ENCODE measurements at regions not wholly inside any gene's neighbourhood (a gene's known extent, or its start where the extent isn't known, plus 50 kb on each side); places are given as distances from the start of the nearest gene placed in this dataset.

DNA sequence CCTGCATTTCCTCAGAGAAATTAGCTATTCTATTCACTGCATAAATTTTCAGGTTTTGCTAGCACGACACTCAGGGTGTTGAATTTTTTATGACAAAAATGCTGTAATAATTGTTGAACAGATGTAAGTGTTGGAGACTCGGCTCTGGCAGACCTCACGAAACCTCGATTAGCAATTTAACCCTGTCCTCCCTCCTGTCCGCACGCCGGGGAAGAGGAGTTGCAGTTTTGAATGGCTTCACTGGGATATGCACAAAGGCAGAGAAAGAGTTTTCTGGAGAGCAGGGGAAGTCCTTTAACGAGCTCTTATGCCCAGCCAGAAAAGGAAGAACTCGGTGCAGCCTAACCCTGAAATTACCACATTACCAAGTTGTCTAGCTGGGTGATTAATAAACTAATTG lies 661.1 kb downstream of the VRK1 start:
- Histone ChIP-seq H3F3A (replicated peaks; ENCODE audit: insufficient read depth) (no peaks in the 10 kb centered on the region), H2AFZ (ENCODE audit: low read depth) (peak overlapping the region; percentile 41; the same call in 1 of the 2 replicates), H3K4me2 (0 out of 2 replicates have a peak overlapping the region, but pooled peaks have one; percentile 24), H3K36me3 (replicated peaks in 1 of 2; ENCODE audit: control insufficient read depth in 1 of 2, insufficient read depth in 2 of 2, low read length in 1 of 2) (no peaks in the 10 kb centered on the region), H3K27ac (ENCODE audit: low read depth in 2 of 2, low read length in 1 of 2) (no peak overlapping the region), H3K9me2 (no peaks in the 10 kb centered on the region), H3K79me2 (ENCODE audit: insufficient read depth) (no peaks in the 10 kb centered on the region), H3K9me3 (no peaks in the 10 kb centered on the region), H3K4me3 (ENCODE audit: low read depth in 2 of 2, low read length in 1 of 2) (no peak overlapping the region), H3K9ac (no peak overlapping the region), H4K20me1 (ENCODE audit: insufficient read depth) (no peaks in the 10 kb centered on the region), H3K4me1 (ENCODE audit: control insufficient read depth in 1 of 2, insufficient read depth in 2 of 2, low read depth in 1 of 2, low read length in 1 of 2) (no peaks in the 10 kb centered on the region; a peak in 1 of 4 replicates), H3K27me3 (ENCODE audit: insufficient read depth) (no peaks in the 10 kb centered on the region)
- CTCF ChIA-PET: no interaction called here
- 5% methylated on average over 7 of the region's 9 CpGs for WGBS (ENCODE audit: low lambda C conversion rate)
- POLR2A ChIA-PET: no interaction called here
- TF ChIP-seq EP300 (IDR thresholded peaks at IDR 0.05; ENCODE audit: borderline replicate concordance in 1 of 2, low read depth in 1 of 2, low read length in 1 of 2) (no peak), YY1 (IDR thresholded peaks at IDR 0.05; ENCODE audit: low read depth) (no peak), FOSL2 (IDR thresholded peaks at IDR 0.05; ENCODE audit: borderline replicate concordance, low read depth) (no peak), TCF12 (IDR thresholded peaks at IDR 0.05) (no peak), POLR2AphosphoS5 (IDR thresholded peaks at IDR 0.05; ENCODE audit: low read depth, low read length) (no peak), NRF1 (IDR thresholded peaks at IDR 0.05; ENCODE audit: low read depth, low read length) (no peak), MXI1 (IDR thresholded peaks at IDR 0.05; ENCODE audit: low read depth, low read length) (no peak)
- TF ChIP-seq, protein P1, sequence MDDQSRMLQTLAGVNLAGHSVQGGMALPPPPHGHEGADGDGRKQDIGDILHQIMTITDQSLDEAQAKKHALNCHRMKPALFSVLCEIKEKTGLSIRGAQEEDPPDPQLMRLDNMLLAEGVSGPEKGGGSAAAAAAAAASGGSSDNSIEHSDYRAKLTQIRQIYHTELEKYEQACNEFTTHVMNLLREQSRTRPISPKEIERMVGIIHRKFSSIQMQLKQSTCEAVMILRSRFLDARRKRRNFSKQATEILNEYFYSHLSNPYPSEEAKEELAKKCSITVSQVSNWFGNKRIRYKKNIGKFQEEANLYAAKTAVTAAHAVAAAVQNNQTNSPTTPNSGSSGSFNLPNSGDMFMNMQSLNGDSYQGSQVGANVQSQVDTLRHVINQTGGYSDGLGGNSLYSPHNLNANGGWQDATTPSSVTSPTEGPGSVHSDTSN (IDR thresholded peaks at IDR 0.05): no peak
- TF ChIP-seq, protein P2, sequence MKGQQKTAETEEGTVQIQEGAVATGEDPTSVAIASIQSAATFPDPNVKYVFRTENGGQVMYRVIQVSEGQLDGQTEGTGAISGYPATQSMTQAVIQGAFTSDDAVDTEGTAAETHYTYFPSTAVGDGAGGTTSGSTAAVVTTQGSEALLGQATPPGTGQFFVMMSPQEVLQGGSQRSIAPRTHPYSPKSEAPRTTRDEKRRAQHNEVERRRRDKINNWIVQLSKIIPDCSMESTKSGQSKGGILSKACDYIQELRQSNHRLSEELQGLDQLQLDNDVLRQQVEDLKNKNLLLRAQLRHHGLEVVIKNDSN (IDR thresholded peaks at IDR 0.05; ENCODE audit: borderline replicate concordance, low read depth): no peak
- TF ChIP-seq, protein P3, sequence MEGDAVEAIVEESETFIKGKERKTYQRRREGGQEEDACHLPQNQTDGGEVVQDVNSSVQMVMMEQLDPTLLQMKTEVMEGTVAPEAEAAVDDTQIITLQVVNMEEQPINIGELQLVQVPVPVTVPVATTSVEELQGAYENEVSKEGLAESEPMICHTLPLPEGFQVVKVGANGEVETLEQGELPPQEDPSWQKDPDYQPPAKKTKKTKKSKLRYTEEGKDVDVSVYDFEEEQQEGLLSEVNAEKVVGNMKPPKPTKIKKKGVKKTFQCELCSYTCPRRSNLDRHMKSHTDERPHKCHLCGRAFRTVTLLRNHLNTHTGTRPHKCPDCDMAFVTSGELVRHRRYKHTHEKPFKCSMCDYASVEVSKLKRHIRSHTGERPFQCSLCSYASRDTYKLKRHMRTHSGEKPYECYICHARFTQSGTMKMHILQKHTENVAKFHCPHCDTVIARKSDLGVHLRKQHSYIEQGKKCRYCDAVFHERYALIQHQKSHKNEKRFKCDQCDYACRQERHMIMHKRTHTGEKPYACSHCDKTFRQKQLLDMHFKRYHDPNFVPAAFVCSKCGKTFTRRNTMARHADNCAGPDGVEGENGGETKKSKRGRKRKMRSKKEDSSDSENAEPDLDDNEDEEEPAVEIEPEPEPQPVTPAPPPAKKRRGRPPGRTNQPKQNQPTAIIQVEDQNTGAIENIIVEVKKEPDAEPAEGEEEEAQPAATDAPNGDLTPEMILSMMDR (IDR thresholded peaks at IDR 0.05): no peak
- DNase-seq: no peak

DNA sequence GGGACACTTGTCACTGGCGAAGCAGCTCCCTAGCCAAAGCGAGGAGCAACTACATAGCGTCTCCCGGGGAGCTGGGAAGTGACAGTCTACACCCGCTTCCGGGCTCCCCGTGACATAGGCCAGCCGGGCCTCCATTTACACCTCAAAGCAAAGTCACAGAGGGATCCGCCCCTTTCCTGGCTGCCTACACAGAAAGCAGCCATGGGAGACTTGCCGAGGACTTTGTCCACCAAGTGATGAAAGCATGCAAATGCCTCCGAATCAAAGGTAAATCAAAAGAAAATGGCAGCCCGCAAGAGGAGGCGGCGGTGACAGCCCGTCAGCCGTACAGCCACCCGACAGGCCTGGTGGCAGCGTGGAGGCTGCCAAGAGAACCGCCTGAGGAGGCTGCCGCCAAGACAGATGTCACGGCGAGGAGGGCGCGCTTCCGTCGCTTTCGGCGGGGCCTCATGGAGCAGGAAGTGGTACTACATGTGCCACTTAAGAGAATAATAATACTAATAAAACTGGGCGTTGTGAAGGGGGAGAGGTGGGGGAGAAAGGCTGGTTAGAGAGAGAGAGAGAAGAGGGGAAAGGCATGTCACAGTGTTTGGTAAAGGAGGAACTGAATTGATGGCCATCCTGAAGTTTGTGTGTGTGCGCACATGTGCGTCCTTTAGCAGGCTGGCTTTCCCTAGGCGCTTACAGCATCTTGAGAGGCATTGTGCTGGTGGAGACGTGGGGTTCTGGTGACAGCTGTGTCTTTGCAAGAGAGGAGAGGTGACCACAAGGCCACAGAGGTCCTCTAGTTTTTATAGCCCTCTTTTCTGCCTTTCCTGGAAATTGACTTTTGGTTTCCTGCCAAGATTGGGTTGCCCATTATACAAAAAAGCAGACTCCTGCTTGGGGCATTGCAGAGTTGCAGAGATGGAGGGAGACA lies 661.7 kb downstream of the VRK1 start:
- H4K20me1 ChIP-seq (ENCODE audit: insufficient read depth): no peaks in the 10 kb centered on the region
- H3K9me2 ChIP-seq: no peaks in the 10 kb centered on the region
- POLR2A ChIA-PET: no interaction called here
- CTCF ChIA-PET: no interaction called here
- H3K79me2 ChIP-seq (ENCODE audit: insufficient read depth): no peaks in the 10 kb centered on the region
- H2AFZ ChIP-seq (ENCODE audit: low read depth): peak overlapping the region; percentile 41; the same call in 1 of the 2 replicates
- no peaks in the 10 kb centered on the region for H3K27me3 ChIP-seq (ENCODE audit: insufficient read depth)
- H3K4me3 ChIP-seq (ENCODE audit: low read depth in 2 of 2, low read length in 1 of 2): no peak overlapping the region
- no peak overlapping the region for H3K9ac ChIP-seq
- H3K4me1 ChIP-seq (ENCODE audit: control insufficient read depth in 1 of 2, insufficient read depth in 2 of 2, low read depth in 1 of 2, low read length in 1 of 2): no peaks in the 10 kb centered on the region; a peak in 1 of 4 replicates
- H3K4me2 ChIP-seq: peak overlapping the region; percentile 24; the same call in 1 of the 2 replicates
- H3K9me3 ChIP-seq: no peaks in the 10 kb centered on the region
- no peaks in the 10 kb centered on the region for H3F3A ChIP-seq (replicated peaks; ENCODE audit: insufficient read depth)
- no peaks in the 10 kb centered on the region for H3K36me3 ChIP-seq (replicated peaks in 1 of 2; ENCODE audit: control insufficient read depth in 1 of 2, insufficient read depth in 2 of 2, low read length in 1 of 2)
- 19% methylated on average over 29 of the region's 33 CpGs for WGBS (ENCODE audit: low lambda C conversion rate)
- peak; percentile 12 for DNase-seq
- no peak overlapping the region for H3K27ac ChIP-seq (ENCODE audit: low read depth in 2 of 2, low read length in 1 of 2)
- TF ChIP-seq GATA2 (CRISPR knock-in tag; IDR thresholded peaks at IDR 0.05): no peak
- TF ChIP-seq, protein P4, sequence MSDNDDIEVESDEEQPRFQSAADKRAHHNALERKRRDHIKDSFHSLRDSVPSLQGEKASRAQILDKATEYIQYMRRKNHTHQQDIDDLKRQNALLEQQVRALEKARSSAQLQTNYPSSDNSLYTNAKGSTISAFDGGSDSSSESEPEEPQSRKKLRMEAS (IDR thresholded peaks at IDR 0.05; ENCODE audit: low read depth): no peak
- no peak for TF ChIP-seq MEF2A (IDR thresholded peaks at IDR 0.05; ENCODE audit: borderline replicate concordance, low read depth)
- no peak for TF ChIP-seq NRF1 (IDR thresholded peaks at IDR 0.05; ENCODE audit: low read depth, low read length)
- no peak for TF ChIP-seq EP300 (IDR thresholded peaks at IDR 0.05; ENCODE audit: borderline replicate concordance in 1 of 2, low read depth in 1 of 2, low read length in 1 of 2)
- no peak for TF ChIP-seq SMC3 (IDR thresholded peaks at IDR 0.05; ENCODE audit: low read depth, low read length)
- TF ChIP-seq, protein P5, sequence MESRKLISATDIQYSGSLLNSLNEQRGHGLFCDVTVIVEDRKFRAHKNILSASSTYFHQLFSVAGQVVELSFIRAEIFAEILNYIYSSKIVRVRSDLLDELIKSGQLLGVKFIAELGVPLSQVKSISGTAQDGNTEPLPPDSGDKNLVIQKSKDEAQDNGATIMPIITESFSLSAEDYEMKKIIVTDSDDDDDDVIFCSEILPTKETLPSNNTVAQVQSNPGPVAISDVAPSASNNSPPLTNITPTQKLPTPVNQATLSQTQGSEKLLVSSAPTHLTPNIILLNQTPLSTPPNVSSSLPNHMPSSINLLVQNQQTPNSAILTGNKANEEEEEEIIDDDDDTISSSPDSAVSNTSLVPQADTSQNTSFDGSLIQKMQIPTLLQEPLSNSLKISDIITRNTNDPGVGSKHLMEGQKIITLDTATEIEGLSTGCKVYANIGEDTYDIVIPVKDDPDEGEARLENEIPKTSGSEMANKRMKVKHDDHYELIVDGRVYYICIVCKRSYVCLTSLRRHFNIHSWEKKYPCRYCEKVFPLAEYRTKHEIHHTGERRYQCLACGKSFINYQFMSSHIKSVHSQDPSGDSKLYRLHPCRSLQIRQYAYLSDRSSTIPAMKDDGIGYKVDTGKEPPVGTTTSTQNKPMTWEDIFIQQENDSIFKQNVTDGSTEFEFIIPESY (IDR thresholded peaks at IDR 0.05; ENCODE audit: borderline replicate concordance, low read depth): no peak
- no peak for TF ChIP-seq TCF12 (IDR thresholded peaks at IDR 0.05)
- no peak for TF ChIP-seq GABPA (IDR thresholded peaks at IDR 0.05; ENCODE audit: low read depth)
- TF ChIP-seq TAF1 (IDR thresholded peaks at IDR 0.05; ENCODE audit: borderline replicate concordance, low read depth, low read length): no peak
- TF ChIP-seq FOSL2 (IDR thresholded peaks at IDR 0.05; ENCODE audit: borderline replicate concordance, low read depth): no peak
- TF ChIP-seq CHD2 (IDR thresholded peaks at IDR 0.05; ENCODE audit: low read length, partially characterized antibody): no peak
- TF ChIP-seq POLR2AphosphoS5 (IDR thresholded peaks at IDR 0.05; ENCODE audit: low read depth, low read length): no peak
- no peak for TF ChIP-seq RFX5 (IDR thresholded peaks at IDR 0.05; ENCODE audit: low read length)
- no peak for TF ChIP-seq RCOR1 (IDR thresholded peaks at IDR 0.05; ENCODE audit: low read length)
- no peak for TF ChIP-seq NFIC (IDR thresholded peaks at IDR 0.05; ENCODE audit: borderline replicate concordance)
- TF ChIP-seq JUND (IDR thresholded peaks at IDR 0.05): no peak

Data from SK-N-SH (cell line).